ENCODE measurements at regions not wholly inside any gene's neighbourhood (a gene's known extent, or its start where the extent isn't known, plus 50 kb on each side); places are given as distances from the start of the nearest gene placed in this dataset.

DNA sequence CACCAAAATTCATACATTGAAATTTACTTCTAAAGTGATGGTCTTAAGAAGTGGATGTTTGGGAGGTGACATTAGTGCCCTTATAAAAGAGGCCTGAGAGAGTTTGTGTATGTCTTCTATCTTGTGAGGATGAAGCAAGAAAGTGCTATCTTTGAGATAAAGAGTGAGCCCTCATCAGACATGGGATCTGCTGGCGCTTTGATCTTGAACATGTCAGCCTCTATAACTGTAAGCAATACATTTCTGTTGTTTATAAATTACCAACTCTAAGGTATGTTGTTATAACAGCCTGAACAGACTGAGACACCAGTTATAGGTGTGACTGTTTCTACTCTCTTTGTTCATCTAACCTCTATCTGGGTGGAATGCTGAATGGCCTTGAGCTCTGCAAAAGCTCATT, 54.5 kb upstream of the SETBP1 start:
- no peak overlapping the region for H3K27ac Mint-ChIP-seq (ENCODE audit: unreplicated experiment)
- H3K4me3 Mint-ChIP-seq (ENCODE audit: low read depth, unreplicated experiment), result no peak overlapping the region
- no peaks in the 10 kb centered on the region for H3K27me3 Mint-ChIP-seq (ENCODE audit: unreplicated experiment)
- TF ChIP-seq, protein P1, sequence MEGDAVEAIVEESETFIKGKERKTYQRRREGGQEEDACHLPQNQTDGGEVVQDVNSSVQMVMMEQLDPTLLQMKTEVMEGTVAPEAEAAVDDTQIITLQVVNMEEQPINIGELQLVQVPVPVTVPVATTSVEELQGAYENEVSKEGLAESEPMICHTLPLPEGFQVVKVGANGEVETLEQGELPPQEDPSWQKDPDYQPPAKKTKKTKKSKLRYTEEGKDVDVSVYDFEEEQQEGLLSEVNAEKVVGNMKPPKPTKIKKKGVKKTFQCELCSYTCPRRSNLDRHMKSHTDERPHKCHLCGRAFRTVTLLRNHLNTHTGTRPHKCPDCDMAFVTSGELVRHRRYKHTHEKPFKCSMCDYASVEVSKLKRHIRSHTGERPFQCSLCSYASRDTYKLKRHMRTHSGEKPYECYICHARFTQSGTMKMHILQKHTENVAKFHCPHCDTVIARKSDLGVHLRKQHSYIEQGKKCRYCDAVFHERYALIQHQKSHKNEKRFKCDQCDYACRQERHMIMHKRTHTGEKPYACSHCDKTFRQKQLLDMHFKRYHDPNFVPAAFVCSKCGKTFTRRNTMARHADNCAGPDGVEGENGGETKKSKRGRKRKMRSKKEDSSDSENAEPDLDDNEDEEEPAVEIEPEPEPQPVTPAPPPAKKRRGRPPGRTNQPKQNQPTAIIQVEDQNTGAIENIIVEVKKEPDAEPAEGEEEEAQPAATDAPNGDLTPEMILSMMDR (IDR thresholded peaks at IDR 0.05; ENCODE audit: unreplicated experiment), result no peak
- H3K4me1 Mint-ChIP-seq (ENCODE audit: low read depth, unreplicated experiment), result peaks cover 23% of the 10 kb centered on the region
- no TSS peak for BruUV-seq (replicated peaks)
- H3K9me3 Mint-ChIP-seq (ENCODE audit: low read depth, unreplicated experiment), result no peaks in the 10 kb centered on the region
- no peaks in the 10 kb centered on the region for H3K36me3 Mint-ChIP-seq (ENCODE audit: insufficient read depth, unreplicated experiment)
- CTCF ChIA-PET, result no interaction called here
- no peak for DNase-seq
- intact Hi-C loops (cut with micrococcal nuclease; ENCODE audit: unreplicated experiment), result no loop called here

DNA sequence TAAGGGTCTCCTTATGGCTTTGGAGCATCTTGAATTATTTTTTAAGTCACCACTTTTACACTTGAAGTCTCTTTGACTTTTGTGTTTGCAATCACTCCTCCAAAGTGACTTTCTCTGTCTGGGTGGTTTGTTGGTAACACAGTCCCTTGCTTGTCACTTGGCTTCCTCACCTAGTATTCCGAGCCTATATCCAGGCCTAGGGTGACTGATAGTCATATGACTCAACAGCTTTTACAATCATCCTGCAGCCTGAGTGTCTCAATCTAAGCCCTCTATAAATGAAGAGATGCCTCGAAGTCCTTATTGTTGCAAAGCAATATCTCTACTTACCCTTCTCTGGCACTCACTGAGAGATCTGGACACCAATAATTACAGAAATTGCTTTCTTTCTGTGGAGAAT, 53.9 kb upstream of the SETBP1 start:
- BruUV-seq (replicated peaks), result no TSS peak
- H3K4me3 Mint-ChIP-seq (ENCODE audit: low read depth, unreplicated experiment), result no peak overlapping the region

DNA sequence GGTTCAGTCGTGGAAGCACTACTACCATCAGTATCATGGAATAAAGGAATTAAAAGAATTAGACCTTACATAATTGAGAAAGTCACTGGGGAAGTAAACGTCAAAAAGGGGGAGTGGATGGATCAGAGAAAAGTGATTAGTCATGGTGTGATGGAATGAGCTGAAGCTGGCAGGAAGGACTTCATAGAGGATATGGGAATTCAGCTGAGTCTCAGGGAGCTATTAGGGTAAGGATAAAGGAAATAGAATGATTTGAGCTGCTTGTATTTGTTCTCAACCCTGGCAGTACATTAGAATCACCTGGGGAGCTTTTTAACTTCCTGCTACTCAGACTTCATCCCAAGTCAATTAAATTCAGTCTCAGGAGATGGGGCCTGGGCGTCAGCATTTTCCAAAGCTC, 53.4 kb upstream of the SETBP1 start:
- Mint-ChIP-seq H3K4me1 (ENCODE audit: low read depth, unreplicated experiment) (peaks cover 20% of the 10 kb centered on the region), H3K4me3 (ENCODE audit: low read depth, unreplicated experiment) (no peak overlapping the region), H3K9me3 (ENCODE audit: low read depth, unreplicated experiment) (no peaks in the 10 kb centered on the region), H3K27me3 (ENCODE audit: unreplicated experiment) (no peaks in the 10 kb centered on the region), H3K36me3 (ENCODE audit: insufficient read depth, unreplicated experiment) (no peaks in the 10 kb centered on the region), H3K27ac (ENCODE audit: unreplicated experiment) (no peak overlapping the region)
- CTCF ChIA-PET, result no interaction called here
- intact Hi-C loops (cut with micrococcal nuclease; ENCODE audit: unreplicated experiment), result no loop called here
- TF ChIP-seq, protein P1 (IDR thresholded peaks at IDR 0.05; ENCODE audit: unreplicated experiment), result no peak
- BruUV-seq (replicated peaks), result no TSS peak
- DNase-seq, result no peak

More for the DNA sequence above, 53.9 kb upstream of the SETBP1 start:
- CTCF ChIA-PET, result no interaction called here
- Mint-ChIP-seq H3K9me3 (ENCODE audit: low read depth, unreplicated experiment) (no peaks in the 10 kb centered on the region), H3K27ac (ENCODE audit: unreplicated experiment) (no peak overlapping the region), H3K27me3 (ENCODE audit: unreplicated experiment) (no peaks in the 10 kb centered on the region), H3K4me1 (ENCODE audit: low read depth, unreplicated experiment) (peaks cover 20% of the 10 kb centered on the region), H3K36me3 (ENCODE audit: insufficient read depth, unreplicated experiment) (no peaks in the 10 kb centered on the region)
- intact Hi-C loops (cut with micrococcal nuclease; ENCODE audit: unreplicated experiment), result no loop called here
- no peak for DNase-seq
- TF ChIP-seq, protein P1 (IDR thresholded peaks at IDR 0.05; ENCODE audit: unreplicated experiment), result no peak

DNA sequence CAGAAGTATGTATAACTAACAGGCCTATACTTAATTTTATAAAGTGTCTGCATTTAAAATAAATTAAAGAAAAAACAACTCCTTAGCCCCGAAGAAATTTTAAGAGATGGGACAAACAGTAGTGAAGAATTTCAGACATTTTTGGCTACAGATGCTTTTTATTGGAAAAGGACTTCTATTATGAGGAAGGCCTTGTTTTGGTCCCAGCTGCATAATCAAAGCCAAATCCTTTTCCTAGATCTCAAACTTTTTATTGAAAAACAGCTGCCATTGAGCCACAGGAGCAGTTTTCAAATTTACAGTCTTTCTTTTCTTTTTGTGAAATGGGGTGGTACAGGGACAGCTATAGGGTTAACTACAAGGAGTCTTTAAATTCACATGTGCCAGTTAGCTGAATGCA, 51.3 kb upstream of the SETBP1 start:
- DNase-seq, result no peak
- Mint-ChIP-seq H3K27ac (ENCODE audit: unreplicated experiment) (no peak overlapping the region), H3K27me3 (ENCODE audit: unreplicated experiment) (no peaks in the 10 kb centered on the region), H3K36me3 (ENCODE audit: insufficient read depth, unreplicated experiment) (no peaks in the 10 kb centered on the region), H3K4me3 (ENCODE audit: low read depth, unreplicated experiment) (no peak overlapping the region), H3K9me3 (ENCODE audit: low read depth, unreplicated experiment) (no peaks in the 10 kb centered on the region), H3K4me1 (ENCODE audit: low read depth, unreplicated experiment) (peaks cover 16% of the 10 kb centered on the region)
- intact Hi-C loops (cut with micrococcal nuclease; ENCODE audit: unreplicated experiment), result no loop called here
- TF ChIP-seq, protein P1 (IDR thresholded peaks at IDR 0.05; ENCODE audit: unreplicated experiment), result no peak
- CTCF ChIA-PET, result interaction anchor here (0.7 to 0.8 kb wide), 2 partner anchors 10 to 21 kb away, joined by 4 to 8 read pairs; no protein-coding TSS in a partner anchor
- no TSS peak for BruUV-seq (replicated peaks)
